Mesothelial cell of epicardium (in vitro differentiated cells): ENCODE measurements at regions not wholly inside any gene's neighbourhood (a gene's known extent, or its start where the extent isn't known, plus 50 kb on each side); places are given as distances from the start of the nearest gene placed in this dataset.

ENCODE experiments used
- DNase-seq, 2 experiments: peaks; one replicate each; pipeline ENCODE4 v3.0.0; 2021; ENCODE audit warnings: low spot score in 2 of 2; ENCODE audit not compliant: unreplicated experiment in 2 of 2
- H3K27ac Mint-ChIP-seq: 2 replicates; pipeline ENCODE4 v1.8.0; 2021; ENCODE audit warnings: mixed read lengths
- H3K27me3 Mint-ChIP-seq: 2 replicates; pipeline ENCODE4 v1.8.0; 2021; ENCODE audit warnings: low read depth, mixed read lengths
- H3K36me3 Mint-ChIP-seq: 2 replicates; pipeline ENCODE4 v1.8.0; 2021; ENCODE audit warnings: mixed read lengths
- H3K4me1 Mint-ChIP-seq: 2 replicates; pipeline ENCODE4 v1.8.0; 2021; ENCODE audit warnings: mixed read lengths
- H3K4me3 Mint-ChIP-seq: 2 replicates; pipeline ENCODE4 v1.8.0; 2021; ENCODE audit warnings: mild to moderate bottlenecking, moderate library complexity, mixed read lengths
- H3K9me3 Mint-ChIP-seq: 2 replicates; pipeline ENCODE4 v1.8.0; 2021; ENCODE audit warnings: mixed read lengths
- CTCF ChIP-seq: fragments of 200-600 bp; sonication (generic); IDR thresholded peaks from one replicate; pipeline ENCODE4 v1.5.0; 2021; ENCODE audit warnings: antibody characterized with exemption; ENCODE audit not compliant: unreplicated experiment

GRCh38 chr4:14769993-14770392 lies 232.3 kb upstream of the CPEB2 start:
- H3K36me3 Mint-ChIP-seq = no peaks in the 10 kb centered on the region
- H3K27me3 Mint-ChIP-seq = peaks cover 12% of the 10 kb centered on the region
- H3K4me1 Mint-ChIP-seq = no peaks in the 10 kb centered on the region
- no peak for DNase-seq
- no peak for TF ChIP-seq CTCF
- no peak overlapping the region for H3K27ac Mint-ChIP-seq
- H3K9me3 Mint-ChIP-seq = peaks cover 13% of the 10 kb centered on the region
- H3K4me3 Mint-ChIP-seq = no peak overlapping the region

GRCh38 chr4:14771094-14771493 lies 231.2 kb upstream of the CPEB2 start:
- no peak overlapping the region for H3K27ac Mint-ChIP-seq
- H3K27me3 Mint-ChIP-seq = peaks cover 7% of the 10 kb centered on the region
- no peak for TF ChIP-seq CTCF
- no peak overlapping the region for H3K4me3 Mint-ChIP-seq
- no peaks in the 10 kb centered on the region for H3K36me3 Mint-ChIP-seq
- no peaks in the 10 kb centered on the region for H3K4me1 Mint-ChIP-seq
- no peak for DNase-seq
- H3K9me3 Mint-ChIP-seq = peaks cover 20% of the 10 kb centered on the region

- no peak overlapping the region for H3K27ac Mint-ChIP-seq
- no peak for TF ChIP-seq CTCF
- peaks cover 20% of the 10 kb centered on the region for H3K9me3 Mint-ChIP-seq
- H3K27me3 Mint-ChIP-seq = peaks cover 6% of the 10 kb centered on the region
- DNase-seq = no peak
- H3K4me1 Mint-ChIP-seq = no peaks in the 10 kb centered on the region
- no peak overlapping the region for H3K4me3 Mint-ChIP-seq
- H3K36me3 Mint-ChIP-seq = no peaks in the 10 kb centered on the region
These were observed 230.6 kb upstream of the CPEB2 start for GRCh38 chr4:14771504-14772175.

GRCh38 chr4:14772388-14772787 lies 229.9 kb upstream of the CPEB2 start:
- Mint-ChIP-seq H3K4me3 (no peak overlapping the region), H3K9me3 (peaks cover 20% of the 10 kb centered on the region), H3K27ac (no peak overlapping the region), H3K36me3 (no peaks in the 10 kb centered on the region), H3K27me3 (peaks cover under 1% of the 10 kb centered on the region), H3K4me1 (no peaks in the 10 kb centered on the region)
- DNase-seq = no peak
- no peak for TF ChIP-seq CTCF

GRCh38 chr4:14783011-14783877 lies 219.0 kb upstream of the CPEB2 start:
- DNase-seq = no peak
- peaks cover 4% of the 10 kb centered on the region for H3K9me3 Mint-ChIP-seq
- H3K27ac Mint-ChIP-seq = no peak overlapping the region
- peaks cover 1% of the 10 kb centered on the region for H3K27me3 Mint-ChIP-seq
- H3K4me1 Mint-ChIP-seq = no peaks in the 10 kb centered on the region
- no peak overlapping the region for H3K4me3 Mint-ChIP-seq
- TF ChIP-seq CTCF = no peak
- H3K36me3 Mint-ChIP-seq = no peaks in the 10 kb centered on the region
